A673 (cell line): ENCODE measurements at regions not wholly inside any gene's neighbourhood (a gene's known extent, or its start where the extent isn't known, plus 50 kb on each side); places are given as distances from the start of the nearest gene placed in this dataset.
A peak's percentile ranks its signal among the peaks of the same experiment; 100 is the strongest.

ENCODE experiments used
- BruUV-seq: library from RNA; stranded (reverse); fragments of 400-500 nt; replicated peaks from 2 replicates; lab custom pipeline; 2021; lab: Mats Ljungman, UMichigan
- CTCF ChIA-PET: fragments of 300-600 bp; sonication (Branson Sonifier 250); formaldehyde crosslinking; loops from one replicate; lab custom pipeline; 2022; ENCODE audit warnings: antibody characterized with exemption; lab: Charles Lee
- POLR2A ChIA-PET: fragments of 300-600 bp; sonication (Branson Sonifier 250); formaldehyde crosslinking; loops from one replicate; lab custom pipeline; 2022; ENCODE audit warnings: antibody characterized with exemption; ENCODE audit not compliant: low non-redundant PET; lab: Charles Lee
- DNase-seq: peaks from one replicate; pipeline ENCODE4 v3.0.0-alpha.2; 2015; ENCODE audit warnings: low spot score
- H3K27ac ChIP-seq: fragments of 200-600 bp; sonication (generic); 2 replicates; pipeline ENCODE4 v1.5.1; 2016; ENCODE audit warnings: mixed run types, low read depth, mild to moderate bottlenecking, mixed read lengths, antibody characterized with exemption, low read length; ENCODE audit not compliant: poor library complexity, severe bottlenecking
- H3K27me3 ChIP-seq: fragments of 200-600 bp; sonication (generic); replicated peaks from 2 replicates; pipeline ENCODE4 v1.6.1; 2017; ENCODE audit warnings: mixed run types, low read depth, mild to moderate bottlenecking, mixed read lengths, antibody characterized with exemption, low read length; ENCODE audit not compliant: insufficient read depth, poor library complexity
- H3K36me3 ChIP-seq: fragments of 200-600 bp; sonication (generic); 2 replicates; pipeline ENCODE4 v1.6.1; 2016; ENCODE audit warnings: mixed run types, mild to moderate bottlenecking, mixed read lengths, antibody characterized with exemption, low read length; ENCODE audit not compliant: insufficient read depth, poor library complexity, severe bottlenecking
- H3K4me1 ChIP-seq: fragments of 200-600 bp; sonication (generic); 2 replicates; pipeline ENCODE4 v1.6.1; 2017; ENCODE audit warnings: mixed run types, mild to moderate bottlenecking, mixed read lengths, antibody characterized with exemption, low read length; ENCODE audit not compliant: insufficient read depth, poor library complexity, severe bottlenecking
- H3K4me3 ChIP-seq: fragments of 200-600 bp; sonication (generic); 2 replicates; pipeline ENCODE4 v1.5.1; 2016; ENCODE audit warnings: low read depth, mixed run types, mild to moderate bottlenecking, mixed read lengths, low read length; ENCODE audit not compliant: poor library complexity, severe bottlenecking
- H3K9me3 ChIP-seq: fragments of 200-600 bp; sonication (generic); 2 replicates; pipeline ENCODE4 v1.6.1; 2016; ENCODE audit warnings: mixed run types, low read depth, mild to moderate bottlenecking, mixed read lengths, antibody characterized with exemption, low read length; ENCODE audit not compliant: poor library complexity, severe bottlenecking
- CTCF ChIP-seq: fragments of 300-800, 200-600 bp; sonication (generic); conservative IDR thresholded peaks from 2 replicates; pipeline ENCODE4 v1.5.1; 2017; ENCODE audit warnings: low read depth, mild to moderate bottlenecking, antibody characterized with exemption, low read length, moderate library complexity, mixed read lengths
- EZH2 ChIP-seq: fragments of 200-600 bp; sonication (generic); IDR thresholded peaks from 2 replicates; pipeline ENCODE4 v1.6.1; 2017; ENCODE audit warnings: borderline replicate concordance, low read depth, mild to moderate bottlenecking, mixed read lengths, antibody characterized with exemption, low read length; ENCODE audit not compliant: poor library complexity, severe bottlenecking
- intact Hi-C: fragments of 100-400 bp; cut with micrococcal nuclease; formaldehyde crosslinking; loops from one replicate; pipeline ENCODE4 v1.10.0; 2022; ENCODE audit not compliant: unreplicated experiment

- intact Hi-C loops = no loop called here
- no TSS peak for BruUV-seq
- no peaks in the 10 kb centered on the region for H3K4me1 ChIP-seq
- H3K36me3 ChIP-seq = no peaks in the 10 kb centered on the region
- TF ChIP-seq EZH2 (no peak), CTCF (peak; percentile 51)
- POLR2A ChIA-PET = no interaction called here
- CTCF ChIA-PET = no interaction called here
- peak; percentile 52 for DNase-seq
- H3K27me3 ChIP-seq = peaks cover 22% of the 10 kb centered on the region
- no peak overlapping the region for H3K4me3 ChIP-seq
- no peak overlapping the region for H3K27ac ChIP-seq
- peaks cover 5% of the 10 kb centered on the region for H3K9me3 ChIP-seq
These were observed 295.8 kb downstream of the MATN1 start for GRCh38 chr1:30427545-30427944.

GRCh38 chr1:30425046-30425445, 298.3 kb downstream of the MATN1 start:
- intact Hi-C loops = no loop called here
- no peak overlapping the region for H3K27ac ChIP-seq
- H3K4me3 ChIP-seq = no peak overlapping the region
- no TSS peak for BruUV-seq
- no peaks in the 10 kb centered on the region for H3K36me3 ChIP-seq
- CTCF ChIA-PET = no interaction called here
- H3K9me3 ChIP-seq = peaks cover 5% of the 10 kb centered on the region
- peaks cover 17% of the 10 kb centered on the region for H3K27me3 ChIP-seq
- TF ChIP-seq EZH2 (no peak), CTCF (no peak)
- DNase-seq = no peak
- POLR2A ChIA-PET = no interaction called here
- no peaks in the 10 kb centered on the region for H3K4me1 ChIP-seq

GRCh38 chr1:30423570-30423969, 299.8 kb downstream of the MATN1 start:
- ChIA-PET CTCF (no interaction called here), POLR2A (no interaction called here)
- Histone ChIP-seq H3K27me3 (peaks cover 4% of the 10 kb centered on the region), H3K4me1 (no peaks in the 10 kb centered on the region), H3K9me3 (peaks cover 5% of the 10 kb centered on the region), H3K27ac (no peak overlapping the region), H3K36me3 (no peaks in the 10 kb centered on the region), H3K4me3 (no peak overlapping the region)
- DNase-seq = no peak
- intact Hi-C loops = no loop called here
- no TSS peak for BruUV-seq
- TF ChIP-seq CTCF (no peak), EZH2 (no peak)
